PC-9 (cell line): ENCODE measurements at regions not wholly inside any gene's neighbourhood (a gene's known extent, or its start where the extent isn't known, plus 50 kb on each side); places are given as distances from the start of the nearest gene placed in this dataset.

ENCODE experiments used
- EZH2 ChIP-seq: fragments of 200-600 bp; sonication (generic); IDR thresholded peaks from 2 replicates; pipeline ENCODE4 v1.8.0; 2017; ENCODE audit warnings: antibody characterized with exemption, low read depth
- TF ChIP-seq, protein P1 (sequence below): fragments of 200-600 bp; sonication (generic); conservative IDR thresholded peaks from 2 replicates; pipeline ENCODE4 v1.6.1; 2017; ENCODE audit warnings: mixed run types, antibody characterized with exemption, mild to moderate bottlenecking, moderate library complexity

- TF ChIP-seq EZH2 = no peak
- TF ChIP-seq, protein P1, sequence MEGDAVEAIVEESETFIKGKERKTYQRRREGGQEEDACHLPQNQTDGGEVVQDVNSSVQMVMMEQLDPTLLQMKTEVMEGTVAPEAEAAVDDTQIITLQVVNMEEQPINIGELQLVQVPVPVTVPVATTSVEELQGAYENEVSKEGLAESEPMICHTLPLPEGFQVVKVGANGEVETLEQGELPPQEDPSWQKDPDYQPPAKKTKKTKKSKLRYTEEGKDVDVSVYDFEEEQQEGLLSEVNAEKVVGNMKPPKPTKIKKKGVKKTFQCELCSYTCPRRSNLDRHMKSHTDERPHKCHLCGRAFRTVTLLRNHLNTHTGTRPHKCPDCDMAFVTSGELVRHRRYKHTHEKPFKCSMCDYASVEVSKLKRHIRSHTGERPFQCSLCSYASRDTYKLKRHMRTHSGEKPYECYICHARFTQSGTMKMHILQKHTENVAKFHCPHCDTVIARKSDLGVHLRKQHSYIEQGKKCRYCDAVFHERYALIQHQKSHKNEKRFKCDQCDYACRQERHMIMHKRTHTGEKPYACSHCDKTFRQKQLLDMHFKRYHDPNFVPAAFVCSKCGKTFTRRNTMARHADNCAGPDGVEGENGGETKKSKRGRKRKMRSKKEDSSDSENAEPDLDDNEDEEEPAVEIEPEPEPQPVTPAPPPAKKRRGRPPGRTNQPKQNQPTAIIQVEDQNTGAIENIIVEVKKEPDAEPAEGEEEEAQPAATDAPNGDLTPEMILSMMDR = no peak
Observed at GRCh38 chr4:81272671-81273070, 57.6 kb upstream of the PRKG2 start.
